HFF-Myc (cell line): ENCODE measurements at regions not wholly inside any gene's neighbourhood (a gene's known extent, or its start where the extent isn't known, plus 50 kb on each side); places are given as distances from the start of the nearest gene placed in this dataset.

ENCODE experiments used
- DNase-seq: peaks from one replicate; pipeline ENCODE4 v3.0.0-alpha.2; 2011; ENCODE audit warnings: low read depth; ENCODE audit errors: extremely low read depth
- H3K4me3 ChIP-seq: replicated peaks from 2 replicates; pipeline ENCODE4 v1.5.1; 2011; ENCODE audit warnings: low read depth, mild to moderate bottlenecking, control low read depth, low read length
- TF ChIP-seq, protein P1 (sequence below): IDR thresholded peaks from 2 replicates; pipeline ENCODE4 v1.5.1; 2012; ENCODE audit warnings: mild to moderate bottlenecking, low read depth, low read length, control low read depth; ENCODE audit errors: missing control alignments

DNA sequence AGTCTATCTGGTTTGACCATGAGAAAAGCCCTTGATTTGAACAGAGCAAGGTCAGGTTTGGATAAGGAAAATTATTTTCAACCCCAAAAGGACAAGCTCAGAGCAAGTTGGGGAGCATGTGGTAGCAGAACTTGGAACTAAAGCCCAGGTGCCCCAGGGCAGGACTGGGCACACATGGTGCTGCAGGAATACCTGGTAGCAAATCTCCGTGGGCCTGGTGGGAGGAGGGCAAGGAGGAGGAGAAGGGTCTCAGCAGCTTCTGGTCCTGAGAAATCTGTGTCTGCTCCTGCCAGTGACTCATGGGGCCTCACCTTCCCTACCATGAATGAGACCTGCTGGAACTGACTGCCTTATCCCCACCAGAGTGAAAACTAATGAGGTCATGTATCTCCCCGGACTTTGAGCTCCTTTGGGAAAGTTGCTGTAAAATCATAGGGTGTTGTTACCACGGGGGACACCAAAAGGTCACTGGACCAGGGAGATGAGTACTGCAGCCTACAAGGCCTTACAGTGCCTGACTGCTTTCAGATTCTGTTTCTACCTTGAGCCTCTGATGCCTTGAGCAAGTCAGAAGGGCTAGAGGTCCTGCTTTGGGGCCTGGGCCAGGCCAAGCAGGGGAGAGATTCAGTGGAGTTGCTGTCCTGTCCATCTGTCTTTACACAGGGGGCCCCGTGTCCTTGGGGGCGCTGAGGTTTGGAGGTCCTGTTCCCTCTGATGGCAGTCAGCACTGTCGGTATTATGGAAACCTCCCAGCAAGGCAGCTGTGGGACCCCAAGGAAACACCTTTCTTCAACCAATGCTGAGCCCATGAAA is 304.0 kb downstream of the MYCN start:
- TF ChIP-seq, protein P1, sequence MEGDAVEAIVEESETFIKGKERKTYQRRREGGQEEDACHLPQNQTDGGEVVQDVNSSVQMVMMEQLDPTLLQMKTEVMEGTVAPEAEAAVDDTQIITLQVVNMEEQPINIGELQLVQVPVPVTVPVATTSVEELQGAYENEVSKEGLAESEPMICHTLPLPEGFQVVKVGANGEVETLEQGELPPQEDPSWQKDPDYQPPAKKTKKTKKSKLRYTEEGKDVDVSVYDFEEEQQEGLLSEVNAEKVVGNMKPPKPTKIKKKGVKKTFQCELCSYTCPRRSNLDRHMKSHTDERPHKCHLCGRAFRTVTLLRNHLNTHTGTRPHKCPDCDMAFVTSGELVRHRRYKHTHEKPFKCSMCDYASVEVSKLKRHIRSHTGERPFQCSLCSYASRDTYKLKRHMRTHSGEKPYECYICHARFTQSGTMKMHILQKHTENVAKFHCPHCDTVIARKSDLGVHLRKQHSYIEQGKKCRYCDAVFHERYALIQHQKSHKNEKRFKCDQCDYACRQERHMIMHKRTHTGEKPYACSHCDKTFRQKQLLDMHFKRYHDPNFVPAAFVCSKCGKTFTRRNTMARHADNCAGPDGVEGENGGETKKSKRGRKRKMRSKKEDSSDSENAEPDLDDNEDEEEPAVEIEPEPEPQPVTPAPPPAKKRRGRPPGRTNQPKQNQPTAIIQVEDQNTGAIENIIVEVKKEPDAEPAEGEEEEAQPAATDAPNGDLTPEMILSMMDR: no peak

DNA sequence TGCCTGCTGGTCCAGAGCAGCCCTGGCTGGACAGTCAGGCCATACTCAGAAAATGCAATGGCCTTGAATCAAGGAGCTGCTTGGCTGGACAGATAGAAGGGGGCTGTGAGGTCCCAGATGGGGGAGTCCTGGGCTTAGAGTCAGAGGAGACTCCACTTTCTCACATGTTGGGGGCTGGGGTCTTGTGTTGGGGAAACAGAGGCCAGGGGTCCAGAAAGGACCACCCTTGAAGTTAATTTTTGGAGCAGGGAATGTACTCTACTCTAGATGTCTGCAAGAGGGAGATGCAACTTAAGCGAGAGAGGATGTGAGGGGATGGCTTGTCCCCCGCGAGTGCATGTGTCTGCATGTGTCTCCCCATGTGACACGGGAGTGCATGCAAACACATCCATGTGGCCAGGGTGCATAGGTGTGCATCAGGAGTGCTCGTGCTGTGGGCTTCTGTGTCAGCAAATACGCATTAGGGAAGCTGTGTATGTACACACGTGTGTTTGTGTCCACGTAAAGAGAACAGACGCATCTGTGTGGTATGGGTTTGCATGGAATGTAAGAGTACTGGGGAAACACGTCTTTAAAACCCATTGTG is 303.2 kb downstream of the MYCN start:
- TF ChIP-seq, protein P1: no peak
- no peak for DNase-seq
- H3K4me3 ChIP-seq: no peak overlapping the region

More for the DNA sequence above, 304.0 kb downstream of the MYCN start:
- H3K4me3 ChIP-seq: no peak overlapping the region
- no peak for DNase-seq

DNA sequence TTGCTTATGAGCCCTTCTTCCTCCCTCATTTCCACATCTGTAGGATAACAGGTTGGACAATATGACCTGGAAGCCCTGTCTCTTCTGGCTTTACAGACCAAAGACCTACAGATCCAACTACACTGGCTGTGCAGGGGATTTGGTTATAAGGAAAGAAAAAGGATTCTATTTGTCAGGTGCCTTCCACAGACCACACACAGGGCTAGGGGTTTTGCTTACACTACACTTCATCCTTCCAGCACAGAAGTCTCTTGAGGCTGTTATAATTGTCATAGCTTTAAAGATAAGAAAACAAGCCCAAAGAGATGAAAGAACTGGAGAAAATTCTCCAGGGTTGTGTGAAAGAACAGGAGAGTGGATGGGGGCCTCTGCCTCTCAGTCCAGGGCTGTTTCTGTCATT is 302.6 kb downstream of the MYCN start:
- TF ChIP-seq, protein P1: no peak
- DNase-seq: no peak
- H3K4me3 ChIP-seq: no peak overlapping the region

DNA sequence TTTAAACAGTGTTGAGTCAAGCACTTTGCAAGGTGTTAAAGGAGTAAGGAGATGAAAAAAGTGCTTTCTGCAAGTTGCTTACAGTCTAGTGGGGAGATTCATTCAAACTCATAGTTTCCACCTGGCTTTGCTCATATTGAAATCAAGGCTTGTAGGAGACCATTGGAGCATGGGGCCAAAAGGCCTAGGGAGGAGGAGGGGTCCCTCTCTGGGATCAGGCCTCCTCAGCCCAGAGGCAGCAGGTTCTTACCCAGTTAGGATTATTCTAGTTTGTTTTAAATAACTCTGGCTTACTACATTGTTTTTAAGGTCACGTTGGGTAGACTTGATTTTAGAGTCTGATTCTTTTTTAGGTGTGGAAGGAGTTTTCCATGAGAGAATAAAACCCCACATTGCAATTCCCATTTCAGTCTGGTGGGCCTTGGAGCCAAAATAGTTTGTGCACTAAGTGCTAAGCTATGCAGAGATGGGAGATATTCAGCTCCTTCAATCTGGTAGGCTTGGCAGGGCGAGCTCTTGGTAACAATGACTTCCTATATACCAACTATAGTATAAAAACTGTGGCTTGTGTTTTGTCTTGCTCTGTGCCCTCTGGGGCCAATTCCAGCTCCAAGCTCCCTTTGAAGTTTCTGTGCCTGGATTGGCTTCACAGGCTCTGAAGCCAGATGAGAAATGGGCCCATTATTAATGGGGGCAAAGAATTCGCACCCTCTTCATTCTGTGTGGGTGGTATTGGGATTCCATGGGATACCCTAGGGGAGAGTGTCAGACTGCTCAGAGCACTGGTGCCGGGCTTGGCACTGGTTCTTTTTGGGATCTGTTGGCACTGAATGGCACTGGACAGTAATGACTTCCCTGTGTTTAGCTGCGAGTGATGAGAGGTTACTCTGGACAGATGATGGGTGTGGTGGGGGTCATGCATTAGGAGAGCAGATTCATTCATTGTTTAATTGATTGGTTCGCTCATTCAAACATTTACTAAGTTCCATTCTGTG is 301.1 kb downstream of the MYCN start:
- TF ChIP-seq, protein P1: no peak
- DNase-seq: no peak
- H3K4me3 ChIP-seq: no peak overlapping the region

DNA sequence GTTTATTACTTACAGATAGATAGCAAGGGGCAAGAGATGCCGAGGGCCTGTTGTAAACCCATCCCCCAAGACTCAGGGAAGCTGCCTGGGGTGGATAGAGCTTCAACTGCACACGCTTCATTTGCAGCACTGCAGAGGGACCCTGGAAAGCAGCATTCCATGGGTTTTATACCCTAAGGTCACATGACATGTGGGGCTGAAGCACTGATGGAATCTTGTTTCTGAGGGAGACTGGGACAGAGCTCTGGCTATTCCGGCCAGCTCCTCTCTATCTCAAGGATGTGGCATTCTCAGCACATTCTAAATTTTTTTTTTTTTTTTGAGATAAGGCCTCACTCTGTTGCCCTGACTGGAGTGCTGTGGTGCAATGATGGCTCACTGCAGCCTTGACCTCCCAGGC is 300.1 kb downstream of the MYCN start:
- TF ChIP-seq, protein P1: no peak
- H3K4me3 ChIP-seq: no peak overlapping the region
- no peak for DNase-seq

DNA sequence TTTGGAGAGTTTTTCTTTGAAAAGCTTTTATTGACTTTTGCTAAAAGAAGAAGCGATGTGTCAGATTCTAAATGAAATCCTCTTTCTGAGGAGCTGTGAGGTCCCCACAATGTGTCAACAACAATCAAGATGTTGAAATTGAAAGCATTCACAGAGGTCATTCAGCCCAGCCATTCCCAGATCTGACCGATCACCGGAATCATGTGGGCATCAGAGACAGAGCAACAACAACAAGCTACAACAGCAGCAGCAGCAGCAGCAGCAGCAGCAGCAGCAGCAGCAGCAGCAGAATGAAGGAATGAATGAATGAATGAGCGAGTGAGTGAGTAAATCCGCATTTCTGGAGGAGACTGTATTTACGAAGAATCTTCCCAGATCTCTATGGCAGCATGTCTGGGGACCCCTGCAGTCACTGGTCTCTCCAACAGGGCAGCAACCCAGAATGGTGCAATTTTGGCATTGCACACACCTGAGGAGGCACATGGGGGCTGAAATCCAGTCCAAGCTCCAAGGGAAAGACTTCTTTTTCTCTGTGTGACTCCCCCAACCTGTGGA is 299.0 kb downstream of the MYCN start:
- H3K4me3 ChIP-seq: no peak overlapping the region
- TF ChIP-seq, protein P1: no peak
- DNase-seq: no peak
